ENCODE measurements at regions not wholly inside any gene's neighbourhood (a gene's known extent, or its start where the extent isn't known, plus 50 kb on each side); places are given as distances from the start of the nearest gene placed in this dataset.

DNA sequence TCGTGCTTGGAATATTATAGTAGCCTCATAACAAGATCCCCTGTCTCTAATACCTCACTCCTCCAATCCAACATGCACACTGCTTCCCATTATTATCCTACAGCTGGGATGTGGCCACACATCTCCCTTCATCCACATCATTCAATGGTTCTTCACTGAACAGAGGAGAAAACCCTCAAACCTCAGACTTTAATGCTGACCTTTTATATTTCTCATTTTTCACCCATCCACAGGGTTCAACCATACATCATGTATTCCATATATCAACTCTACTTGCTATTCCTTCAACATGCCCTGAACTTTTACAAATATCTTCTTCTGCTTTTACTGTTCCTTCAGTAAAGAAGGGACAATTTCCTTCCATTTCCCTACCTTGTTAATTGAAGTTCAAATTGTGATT, 396.8 kb downstream of the TLE4 start:
- TF ChIP-seq, protein P1, sequence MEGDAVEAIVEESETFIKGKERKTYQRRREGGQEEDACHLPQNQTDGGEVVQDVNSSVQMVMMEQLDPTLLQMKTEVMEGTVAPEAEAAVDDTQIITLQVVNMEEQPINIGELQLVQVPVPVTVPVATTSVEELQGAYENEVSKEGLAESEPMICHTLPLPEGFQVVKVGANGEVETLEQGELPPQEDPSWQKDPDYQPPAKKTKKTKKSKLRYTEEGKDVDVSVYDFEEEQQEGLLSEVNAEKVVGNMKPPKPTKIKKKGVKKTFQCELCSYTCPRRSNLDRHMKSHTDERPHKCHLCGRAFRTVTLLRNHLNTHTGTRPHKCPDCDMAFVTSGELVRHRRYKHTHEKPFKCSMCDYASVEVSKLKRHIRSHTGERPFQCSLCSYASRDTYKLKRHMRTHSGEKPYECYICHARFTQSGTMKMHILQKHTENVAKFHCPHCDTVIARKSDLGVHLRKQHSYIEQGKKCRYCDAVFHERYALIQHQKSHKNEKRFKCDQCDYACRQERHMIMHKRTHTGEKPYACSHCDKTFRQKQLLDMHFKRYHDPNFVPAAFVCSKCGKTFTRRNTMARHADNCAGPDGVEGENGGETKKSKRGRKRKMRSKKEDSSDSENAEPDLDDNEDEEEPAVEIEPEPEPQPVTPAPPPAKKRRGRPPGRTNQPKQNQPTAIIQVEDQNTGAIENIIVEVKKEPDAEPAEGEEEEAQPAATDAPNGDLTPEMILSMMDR (IDR thresholded peaks at IDR 0.05) = no peak
- TF ChIP-seq, protein P2, sequence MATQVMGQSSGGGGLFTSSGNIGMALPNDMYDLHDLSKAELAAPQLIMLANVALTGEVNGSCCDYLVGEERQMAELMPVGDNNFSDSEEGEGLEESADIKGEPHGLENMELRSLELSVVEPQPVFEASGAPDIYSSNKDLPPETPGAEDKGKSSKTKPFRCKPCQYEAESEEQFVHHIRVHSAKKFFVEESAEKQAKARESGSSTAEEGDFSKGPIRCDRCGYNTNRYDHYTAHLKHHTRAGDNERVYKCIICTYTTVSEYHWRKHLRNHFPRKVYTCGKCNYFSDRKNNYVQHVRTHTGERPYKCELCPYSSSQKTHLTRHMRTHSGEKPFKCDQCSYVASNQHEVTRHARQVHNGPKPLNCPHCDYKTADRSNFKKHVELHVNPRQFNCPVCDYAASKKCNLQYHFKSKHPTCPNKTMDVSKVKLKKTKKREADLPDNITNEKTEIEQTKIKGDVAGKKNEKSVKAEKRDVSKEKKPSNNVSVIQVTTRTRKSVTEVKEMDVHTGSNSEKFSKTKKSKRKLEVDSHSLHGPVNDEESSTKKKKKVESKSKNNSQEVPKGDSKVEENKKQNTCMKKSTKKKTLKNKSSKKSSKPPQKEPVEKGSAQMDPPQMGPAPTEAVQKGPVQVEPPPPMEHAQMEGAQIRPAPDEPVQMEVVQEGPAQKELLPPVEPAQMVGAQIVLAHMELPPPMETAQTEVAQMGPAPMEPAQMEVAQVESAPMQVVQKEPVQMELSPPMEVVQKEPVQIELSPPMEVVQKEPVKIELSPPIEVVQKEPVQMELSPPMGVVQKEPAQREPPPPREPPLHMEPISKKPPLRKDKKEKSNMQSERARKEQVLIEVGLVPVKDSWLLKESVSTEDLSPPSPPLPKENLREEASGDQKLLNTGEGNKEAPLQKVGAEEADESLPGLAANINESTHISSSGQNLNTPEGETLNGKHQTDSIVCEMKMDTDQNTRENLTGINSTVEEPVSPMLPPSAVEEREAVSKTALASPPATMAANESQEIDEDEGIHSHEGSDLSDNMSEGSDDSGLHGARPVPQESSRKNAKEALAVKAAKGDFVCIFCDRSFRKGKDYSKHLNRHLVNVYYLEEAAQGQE (IDR thresholded peaks at IDR 0.05; ENCODE audit: insufficient read depth in 1 of 2, low read depth in 2 of 2, low read length in 1 of 2) = no peak
- TF ChIP-seq POLR2AphosphoS5 (IDR thresholded peaks at IDR 0.05; ENCODE audit: low read depth, low read length) (no peak), TCF7L2 (IDR thresholded peaks at IDR 0.05; ENCODE audit: low read depth, low read length) (no peak)

Measured in Panc1 (cell line).